ENCODE measurements at regions not wholly inside any gene's neighbourhood (a gene's known extent, or its start where the extent isn't known, plus 50 kb on each side); places are given as distances from the start of the nearest gene placed in this dataset.

DNA sequence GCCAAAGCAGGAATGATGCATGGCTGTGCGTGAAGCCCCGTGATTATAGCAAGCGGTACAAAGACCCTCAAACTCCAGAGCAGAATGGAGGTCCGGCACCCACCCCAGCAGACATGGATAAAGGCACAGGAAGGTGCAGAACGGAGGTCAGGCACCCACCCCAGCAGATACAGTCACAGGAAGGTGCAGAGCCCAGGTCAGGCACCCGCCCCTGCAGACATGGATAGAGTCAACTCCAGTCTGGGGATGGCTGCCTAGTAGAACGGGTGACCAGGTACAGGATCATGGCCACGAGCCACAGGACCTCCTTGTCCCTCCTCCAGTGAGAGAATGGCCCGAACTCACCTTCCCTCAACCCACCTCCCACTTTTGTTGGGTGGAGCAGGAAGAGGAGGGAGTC lies 318.3 kb upstream of the SALL3 start:
- TF ChIP-seq, protein P1, sequence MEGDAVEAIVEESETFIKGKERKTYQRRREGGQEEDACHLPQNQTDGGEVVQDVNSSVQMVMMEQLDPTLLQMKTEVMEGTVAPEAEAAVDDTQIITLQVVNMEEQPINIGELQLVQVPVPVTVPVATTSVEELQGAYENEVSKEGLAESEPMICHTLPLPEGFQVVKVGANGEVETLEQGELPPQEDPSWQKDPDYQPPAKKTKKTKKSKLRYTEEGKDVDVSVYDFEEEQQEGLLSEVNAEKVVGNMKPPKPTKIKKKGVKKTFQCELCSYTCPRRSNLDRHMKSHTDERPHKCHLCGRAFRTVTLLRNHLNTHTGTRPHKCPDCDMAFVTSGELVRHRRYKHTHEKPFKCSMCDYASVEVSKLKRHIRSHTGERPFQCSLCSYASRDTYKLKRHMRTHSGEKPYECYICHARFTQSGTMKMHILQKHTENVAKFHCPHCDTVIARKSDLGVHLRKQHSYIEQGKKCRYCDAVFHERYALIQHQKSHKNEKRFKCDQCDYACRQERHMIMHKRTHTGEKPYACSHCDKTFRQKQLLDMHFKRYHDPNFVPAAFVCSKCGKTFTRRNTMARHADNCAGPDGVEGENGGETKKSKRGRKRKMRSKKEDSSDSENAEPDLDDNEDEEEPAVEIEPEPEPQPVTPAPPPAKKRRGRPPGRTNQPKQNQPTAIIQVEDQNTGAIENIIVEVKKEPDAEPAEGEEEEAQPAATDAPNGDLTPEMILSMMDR (IDR thresholded peaks at IDR 0.05) = no peak
- Histone ChIP-seq H3K27ac (no peak overlapping the region), H3K4me3 (no peak overlapping the region)

DNA sequence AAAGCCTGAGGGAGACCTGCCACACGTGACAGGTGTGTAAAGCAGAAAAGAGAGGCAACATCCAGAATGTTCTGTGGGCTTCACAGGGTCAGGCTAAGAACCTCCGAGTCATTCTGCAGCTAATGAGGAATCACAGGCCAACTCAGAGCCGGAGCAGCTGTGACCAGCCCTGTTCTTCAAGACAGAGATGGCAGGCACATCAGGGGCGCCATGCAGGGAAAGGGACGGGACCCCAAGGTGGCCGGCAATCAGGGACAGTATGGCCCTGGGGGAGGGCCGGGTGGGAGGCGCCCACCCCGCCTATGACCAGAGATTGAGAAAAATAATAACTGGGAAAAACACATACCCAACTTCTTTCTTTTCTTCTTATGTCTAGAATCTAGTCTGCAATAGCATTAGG lies 316.7 kb upstream of the SALL3 start:
- H3K27ac ChIP-seq = no peak overlapping the region
- TF ChIP-seq, protein P1 (IDR thresholded peaks at IDR 0.05) = no peak
- no peak for DNase-seq (ENCODE audit: low spot score)
- H3K4me3 ChIP-seq = no peak overlapping the region

More for the DNA sequence above, 318.3 kb upstream of the SALL3 start:
- DNase-seq (ENCODE audit: low spot score) = no peak

DNA sequence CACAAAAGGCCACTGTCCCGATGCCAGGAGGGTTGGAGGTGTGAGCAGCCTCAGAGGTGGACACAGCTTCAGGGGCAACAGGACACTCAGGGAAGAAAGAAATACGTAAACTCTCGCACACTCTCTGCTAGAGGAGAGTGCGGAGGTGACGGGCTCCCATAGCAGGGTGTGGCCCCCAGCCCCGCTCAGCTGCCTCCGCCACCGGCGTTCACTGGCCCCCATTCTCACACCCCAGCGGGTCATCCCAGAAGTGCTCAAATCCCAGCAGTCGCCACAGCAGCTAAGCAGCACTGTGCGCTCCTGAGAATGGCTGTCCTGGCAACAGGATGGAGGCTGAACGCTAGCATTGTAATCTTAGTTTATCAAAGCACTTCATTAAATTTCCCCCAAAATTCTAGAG lies 315.6 kb upstream of the SALL3 start:
- no peak for DNase-seq (ENCODE audit: low spot score)
- Histone ChIP-seq H3K4me3 (no peak overlapping the region), H3K27ac (no peak overlapping the region)
- TF ChIP-seq, protein P1 (IDR thresholded peaks at IDR 0.05) = no peak

DNA sequence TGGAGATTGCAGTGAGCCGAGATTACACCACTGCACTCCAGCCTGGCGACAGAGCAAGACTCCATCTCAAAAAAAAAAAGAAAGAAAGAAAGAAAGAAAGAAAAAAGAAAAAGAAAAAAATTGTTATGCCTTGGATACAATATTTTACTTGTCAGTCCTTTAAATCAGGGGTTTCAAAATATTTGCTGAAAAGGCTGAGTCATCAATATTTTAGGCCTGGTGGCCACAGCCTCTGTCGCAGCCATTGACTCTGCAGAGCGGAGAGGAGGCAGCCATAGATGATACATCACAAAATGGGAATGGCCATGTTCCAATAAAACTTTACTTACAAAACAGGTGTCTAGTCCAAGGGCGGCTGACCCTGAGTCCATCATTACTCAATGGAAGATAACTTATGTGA lies 314.8 kb upstream of the SALL3 start:
- Histone ChIP-seq H3K27ac (no peak overlapping the region), H3K4me3 (no peak overlapping the region)
- TF ChIP-seq, protein P1 (IDR thresholded peaks at IDR 0.05) = no peak
- DNase-seq (ENCODE audit: low spot score) = no peak

DNA sequence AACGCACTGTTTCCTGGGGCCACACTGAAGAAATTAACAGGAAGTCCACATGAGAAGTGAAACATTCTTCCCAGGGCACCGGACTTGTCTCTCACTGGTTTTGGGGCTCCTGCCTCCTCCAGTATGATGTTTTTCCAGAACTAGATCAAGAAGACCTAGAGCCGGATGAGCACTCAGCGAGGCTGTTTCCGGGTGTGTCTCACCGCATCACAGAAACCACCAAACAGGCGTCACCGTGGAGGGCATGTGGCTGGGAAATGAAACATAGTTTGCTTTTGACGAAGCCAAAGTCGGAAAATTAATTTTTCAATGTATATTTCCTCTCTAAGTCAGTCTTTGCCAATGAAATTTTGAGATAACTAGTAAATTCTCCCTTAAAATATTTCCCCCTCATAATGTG lies 314.0 kb upstream of the SALL3 start:
- H3K27ac ChIP-seq = no peak overlapping the region
- no peak for DNase-seq (ENCODE audit: low spot score)
- TF ChIP-seq, protein P1 (IDR thresholded peaks at IDR 0.05) = no peak
- H3K4me3 ChIP-seq = no peak overlapping the region

DNA sequence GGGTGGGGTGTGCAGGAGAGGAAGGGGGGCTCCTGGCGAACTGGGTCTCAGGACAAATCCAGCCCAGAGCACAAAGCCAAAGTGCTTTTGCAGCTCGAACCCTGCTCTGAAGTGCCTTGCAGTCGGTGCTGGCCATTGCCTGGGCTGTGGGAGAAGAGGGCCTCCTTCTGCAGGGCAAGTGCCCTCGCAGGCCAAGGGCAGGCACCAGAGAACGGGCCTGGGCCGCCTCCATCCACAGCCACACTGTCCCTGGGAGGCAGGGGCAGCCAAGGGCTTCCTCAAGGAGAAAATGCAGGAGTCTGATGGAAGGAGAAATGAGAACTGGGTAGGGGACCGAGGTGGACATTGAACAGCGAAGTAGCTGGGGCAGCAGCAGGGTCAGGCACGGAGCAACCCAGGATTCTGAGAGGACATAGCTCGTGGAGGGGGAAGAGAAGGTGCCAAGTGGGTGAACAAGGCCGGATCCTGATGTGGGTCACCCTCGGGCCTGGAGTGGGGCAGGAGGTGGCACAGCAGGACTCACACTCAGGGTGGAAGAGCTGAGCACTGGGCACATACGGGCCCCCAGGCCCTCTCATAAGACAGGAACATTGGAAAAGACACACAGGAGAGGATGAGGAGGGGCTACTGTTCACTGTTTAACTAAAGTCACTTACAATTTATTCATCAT lies 312.8 kb upstream of the SALL3 start:
- TF ChIP-seq, protein P1 (IDR thresholded peaks at IDR 0.05) = no peak
- Histone ChIP-seq H3K4me3 (no peak overlapping the region), H3K27ac (no peak overlapping the region)
- DNase-seq (ENCODE audit: low spot score) = no peak

DNA sequence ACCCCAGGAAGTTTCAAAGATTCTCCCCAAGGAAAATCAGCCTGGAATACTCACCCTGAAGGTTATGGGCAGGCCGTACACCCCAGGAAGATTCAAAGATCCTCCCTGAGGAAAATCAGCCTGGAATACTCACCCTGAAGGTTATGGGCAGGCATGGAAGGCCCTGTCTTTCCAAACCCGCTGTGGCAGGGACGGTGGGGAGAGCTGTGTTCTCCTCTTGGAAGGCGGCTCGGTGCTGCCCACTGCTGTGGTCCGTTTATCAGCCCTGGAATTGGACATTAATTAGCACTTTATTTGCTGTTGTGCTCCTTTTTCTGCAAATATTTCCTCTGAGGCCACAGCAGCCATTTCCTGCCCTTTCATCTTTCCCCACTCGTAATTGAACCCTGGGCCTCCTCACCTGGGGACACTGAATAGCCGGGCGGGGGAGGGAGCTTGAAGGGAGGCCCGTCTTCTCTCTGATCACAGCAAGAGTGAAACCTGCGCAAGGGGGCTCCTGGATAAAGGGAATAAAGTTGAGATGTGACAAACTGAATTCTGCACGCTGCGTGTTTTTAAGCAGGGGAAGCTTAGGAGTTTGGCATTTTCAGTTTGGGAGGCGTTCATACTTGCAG lies 308.7 kb upstream of the SALL3 start:
- H3K4me3 ChIP-seq = no peak overlapping the region
- H3K27ac ChIP-seq = no peak overlapping the region
- TF ChIP-seq, protein P1 (IDR thresholded peaks at IDR 0.05) = no peak
- DNase-seq (ENCODE audit: low spot score) = no peak

Data from coronary artery (tissue), 2 donors.